Right lobe of liver (tissue), 4 donors: ENCODE measurements at regions not wholly inside any gene's neighbourhood (a gene's known extent, or its start where the extent isn't known, plus 50 kb on each side); places are given as distances from the start of the nearest gene placed in this dataset.

Experiments used
- CTCF ChIP-seq, 4 donors: fragments of 200-600 bp in 3 of 4; fragments of 450-650 bp in 1 of 4; IDR thresholded peaks; one replicate each; pipeline versions ENCODE4 v1.5.1 to v1.8.0; 2016 to 2022; ENCODE audit warnings: antibody characterized with exemption in 4 of 4, mild to moderate bottlenecking in 2 of 4
- POLR2A ChIP-seq: fragments of 450-650 bp; IDR thresholded peaks from one replicate; pipeline ENCODE4 v1.6.1; 2017; ENCODE audit warnings: antibody characterized with exemption, mild to moderate bottlenecking
- donor health status: DM: no; HTN: no; CAD: no.
- donor health status: DM: no; HTN: no; CAD: no.
- donor health status: DM: no; HTN: yes; CAD: no.

DNA sequence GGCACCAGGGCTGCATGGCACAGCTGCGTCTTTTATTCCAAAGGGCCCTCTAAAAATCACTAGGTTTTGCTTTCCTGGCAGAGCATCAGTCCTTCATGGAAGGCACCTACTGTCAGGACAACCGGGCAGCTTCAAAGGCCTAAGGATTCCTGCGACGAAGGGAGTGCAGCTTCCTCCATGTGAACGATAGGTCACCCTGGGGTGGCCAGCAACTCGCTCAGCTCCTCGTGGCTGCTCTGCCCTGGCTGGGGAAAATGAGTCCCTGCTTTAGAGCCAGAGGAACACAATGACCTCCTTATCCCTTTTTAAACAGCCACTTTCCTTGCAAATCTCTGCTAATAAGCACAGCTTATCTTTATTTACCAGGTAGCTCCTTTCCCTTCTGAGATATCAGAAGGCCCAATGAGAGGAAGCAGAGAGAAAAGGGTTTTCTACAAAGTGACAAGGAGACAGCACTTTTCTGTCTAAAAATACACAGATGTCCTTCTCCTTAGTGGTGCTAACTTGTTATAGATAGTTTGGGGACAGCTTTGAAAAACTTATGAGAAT lies 71.6 kb upstream of the SMYD2 start:
- no peak for TF ChIP-seq POLR2A
- no peak for TF ChIP-seq CTCF (IDR thresholded peaks at IDR 0.05)
